SU-DHL-6 (cell line): ENCODE measurements at regions not wholly inside any gene's neighbourhood (a gene's known extent, or its start where the extent isn't known, plus 50 kb on each side); places are given as distances from the start of the nearest gene placed in this dataset.

Experiments used
- H2AFZ ChIP-seq: fragments of 200-600 bp; sonication (generic); 2 replicates; pipeline ENCODE4 v1.6.1; 2014; ENCODE audit warnings: low read depth, mild to moderate bottlenecking, moderate library complexity, mixed read lengths, antibody characterized with exemption, low read length; ENCODE audit not compliant: severe bottlenecking
- H3F3A ChIP-seq: fragments of 200-600 bp; shearing (Covaris generic); 2 replicates; pipeline ENCODE4 v1.6.0; 2016; ENCODE audit warnings: antibody characterized with exemption, mild to moderate bottlenecking; ENCODE audit not compliant: insufficient read depth
- H3K27ac ChIP-seq: fragments of 200-600 bp; sonication (generic); 2 replicates; pipeline ENCODE4 v1.5.1; 2016; ENCODE audit warnings: low read depth, mild to moderate bottlenecking, low read length, moderate library complexity, mixed read lengths
- H3K27me3 ChIP-seq: fragments of 200-600 bp; sonication (generic), shearing (Covaris generic); 2 replicates; pipeline ENCODE4 v1.6.0; 2014; ENCODE audit warnings: mild to moderate bottlenecking, low read length
- H3K36me3 ChIP-seq: fragments of 200-600 bp; sonication (generic); 2 replicates; pipeline ENCODE4 v1.6.1; 2014; ENCODE audit warnings: mild to moderate bottlenecking, low read length, mixed read lengths
- H3K4me2 ChIP-seq: fragments of 300-600, 200-600 bp; shearing (Covaris generic), sonication (generic); 2 replicates; pipeline ENCODE4 v1.6.0; 2014; ENCODE audit warnings: low read length, low read depth, mild to moderate bottlenecking; ENCODE audit not compliant: poor library complexity, severe bottlenecking
- H3K4me3 ChIP-seq: fragments of 200-600 bp; sonication (generic); 2 replicates; pipeline ENCODE4 v1.5.1; 2014; ENCODE audit warnings: antibody characterized with exemption, low read length, mild to moderate bottlenecking, mixed read lengths; ENCODE audit not compliant: insufficient read depth, poor library complexity, severe bottlenecking
- H3K79me2 ChIP-seq: fragments of 200-600 bp; sonication (generic); 2 replicates; pipeline ENCODE4 v1.6.1; 2014; ENCODE audit warnings: mild to moderate bottlenecking, low read length, moderate library complexity; ENCODE audit not compliant: insufficient read depth
- H3K9ac ChIP-seq: fragments of 200-600 bp; sonication (generic); 2 replicates; pipeline ENCODE4 v1.7.0; 2014; ENCODE audit warnings: mild to moderate bottlenecking, low read length
- H3K9me2 ChIP-seq: fragments of 200-600 bp; sonication (generic); replicated peaks from 2 replicates; pipeline ENCODE4 v1.6.1; 2014; ENCODE audit warnings: low read length; ENCODE audit not compliant: insufficient read depth
- H3K9me3 ChIP-seq: fragments of 200-600 bp; sonication (generic); 2 replicates; pipeline ENCODE4 v1.6.1; 2014; ENCODE audit warnings: low read length, mixed read lengths; ENCODE audit not compliant: insufficient read depth
- H4K20me1 ChIP-seq: fragments of 200-600 bp; sonication (generic); 2 replicates; pipeline ENCODE4 v1.6.1; 2014; ENCODE audit warnings: low read depth, mild to moderate bottlenecking, antibody characterized with exemption, low read length, moderate library complexity, mixed read lengths
- CTCF ChIP-seq: fragments of 200-600 bp; sonication (generic); IDR thresholded peaks from one replicate; pipeline ENCODE4 v1.5.1; 2017; ENCODE audit warnings: antibody characterized with exemption, mild to moderate bottlenecking, low read length, moderate library complexity; ENCODE audit not compliant: insufficient read depth, poor library complexity, severe bottlenecking
- EZH2phosphoT487 ChIP-seq: fragments of 200-600 bp; sonication (generic), shearing (Covaris generic); conservative IDR thresholded peaks from 2 replicates; pipeline ENCODE4 v1.6.1; 2018; ENCODE audit warnings: mild to moderate bottlenecking, antibody characterized with exemption, low read length, moderate library complexity, mixed read lengths

GRCh38 chr6:21707524-21708319 lies 114.2 kb downstream of the SOX4 start:
- Histone ChIP-seq H2AFZ (no peak overlapping the region), H3K36me3 (no peaks in the 10 kb centered on the region), H3K9me2 (no peaks in the 10 kb centered on the region), H3K79me2 (no peaks in the 10 kb centered on the region), H3K9me3 (no peaks in the 10 kb centered on the region), H3K27me3 (no peaks in the 10 kb centered on the region), H4K20me1 (no peaks in the 10 kb centered on the region), H3K4me3 (no peak overlapping the region), H3F3A (no peaks in the 10 kb centered on the region), H3K27ac (no peak overlapping the region), H3K9ac (no peak overlapping the region), H3K4me2 (no peak overlapping the region)
- TF ChIP-seq CTCF, result no peak
- no peak for TF ChIP-seq EZH2phosphoT487

- Histone ChIP-seq H2AFZ (no peak overlapping the region), H3K9me3 (no peaks in the 10 kb centered on the region), H3K79me2 (no peaks in the 10 kb centered on the region), H3F3A (no peaks in the 10 kb centered on the region), H3K9me2 (no peaks in the 10 kb centered on the region), H3K9ac (no peak overlapping the region), H3K4me3 (no peak overlapping the region), H3K27me3 (no peaks in the 10 kb centered on the region), H4K20me1 (no peaks in the 10 kb centered on the region), H3K4me2 (no peak overlapping the region), H3K27ac (no peak overlapping the region), H3K36me3 (no peaks in the 10 kb centered on the region)
- TF ChIP-seq EZH2phosphoT487 (no peak), CTCF (no peak)
These were observed 114.7 kb downstream of the SOX4 start for GRCh38 chr6:21708320-21708580.

- Histone ChIP-seq H3K79me2 (no peaks in the 10 kb centered on the region), H3F3A (no peaks in the 10 kb centered on the region), H3K9ac (no peak overlapping the region), H3K4me3 (no peak overlapping the region), H3K27me3 (no peaks in the 10 kb centered on the region), H3K9me2 (no peaks in the 10 kb centered on the region), H3K9me3 (no peaks in the 10 kb centered on the region), H2AFZ (no peak overlapping the region), H3K4me2 (no peak overlapping the region), H3K27ac (no peak overlapping the region), H4K20me1 (no peaks in the 10 kb centered on the region), H3K36me3 (no peaks in the 10 kb centered on the region)
- no peak for TF ChIP-seq EZH2phosphoT487
- no peak for TF ChIP-seq CTCF
These were observed 116.7 kb downstream of the SOX4 start for GRCh38 chr6:21710216-21710615.
